GM19351 (cell line): ENCODE measurements at regions not wholly inside any gene's neighbourhood (a gene's known extent, or its start where the extent isn't known, plus 50 kb on each side); places are given as distances from the start of the nearest gene placed in this dataset.

Experiments used
- ATAC-seq: cut with Tn5 transposase; IDR thresholded peaks from one replicate; pipeline ENCODE4 v1.9.1; 2021; ENCODE audit warnings: mild to moderate bottlenecking, moderate library complexity; ENCODE audit not compliant: unreplicated experiment

- ATAC-seq, result no peak
Observed at GRCh38 chr18:28712796-28713425, 536.0 kb upstream of the CDH2 start.

DNA sequence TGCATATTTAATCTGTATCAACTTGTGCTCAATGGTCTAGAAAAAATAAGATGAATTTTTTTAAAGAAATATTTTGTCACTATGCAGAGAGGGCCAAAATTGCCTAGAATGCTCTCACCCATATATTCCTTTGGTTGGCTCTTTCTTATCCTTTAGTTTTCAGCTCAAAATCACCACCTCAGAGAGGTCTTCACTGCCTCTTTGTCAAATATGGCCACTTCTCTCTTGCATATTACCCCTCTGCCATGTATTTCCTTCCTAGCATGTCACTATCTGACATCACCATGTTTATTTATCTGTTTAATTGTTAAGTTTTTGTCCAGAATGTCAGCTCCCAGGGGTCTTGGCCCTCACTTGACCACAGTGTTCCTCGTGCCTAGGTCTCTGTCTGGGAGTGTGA is 535.2 kb upstream of the CDH2 start:
- no peak for ATAC-seq

DNA sequence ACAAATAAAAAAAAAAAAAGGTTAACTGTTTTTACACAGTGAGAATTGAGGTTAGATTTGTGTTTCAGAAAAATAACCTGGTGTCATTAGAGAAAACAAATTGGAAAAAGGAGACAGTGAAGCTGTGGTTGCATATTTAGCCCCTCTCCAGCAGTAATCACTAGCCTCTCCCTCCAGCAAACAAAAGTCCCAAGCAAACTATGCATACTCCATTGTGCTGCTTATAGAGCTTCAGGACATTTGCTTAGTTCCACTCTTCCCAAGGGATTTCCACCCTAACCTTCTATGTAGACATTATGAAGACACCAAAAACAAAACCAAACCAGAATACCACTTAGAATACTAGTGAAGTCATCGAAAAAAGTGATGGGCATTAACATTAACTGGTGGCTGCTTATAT is 534.2 kb upstream of the CDH2 start:
- ATAC-seq, result no peak

DNA sequence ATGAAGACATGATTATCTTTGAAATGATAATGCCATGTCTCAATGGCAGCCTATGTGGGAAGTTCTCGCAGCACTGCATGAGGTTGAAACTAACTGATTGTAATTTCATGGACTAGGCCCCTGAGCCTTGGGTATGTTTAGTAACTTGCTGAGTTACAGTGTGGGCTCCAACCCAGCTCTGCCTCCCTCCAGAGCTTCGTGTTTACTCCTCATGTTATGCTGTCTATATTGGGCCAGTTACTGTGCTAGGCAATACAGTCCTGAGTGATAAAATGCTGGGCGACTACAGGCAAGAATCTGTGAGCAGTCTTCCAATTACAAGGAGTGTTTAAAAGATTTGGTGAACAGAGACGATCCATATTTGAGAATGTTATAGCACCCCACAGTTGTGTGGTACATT is 530.1 kb upstream of the CDH2 start:
- no peak for ATAC-seq

DNA sequence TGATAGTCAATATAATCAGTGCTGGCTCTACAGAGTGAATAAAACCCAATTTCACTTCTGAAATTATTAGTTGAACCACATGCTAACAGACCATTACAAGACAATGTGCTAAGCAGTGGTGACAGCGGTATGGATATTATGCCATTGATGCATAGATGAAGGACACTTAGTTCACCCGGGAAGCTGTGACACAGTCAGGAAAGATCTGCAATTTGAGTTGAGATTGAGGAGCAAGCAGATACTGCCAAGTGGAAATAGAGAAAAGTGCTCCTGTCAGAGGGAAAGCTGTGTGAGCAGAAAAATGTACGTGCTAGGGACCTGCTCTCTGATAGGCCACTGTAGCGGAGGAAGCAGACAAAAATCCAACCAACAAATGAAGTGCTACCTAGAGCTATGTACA is 529.5 kb upstream of the CDH2 start:
- ATAC-seq, result no peak

- no peak for ATAC-seq
Observed at GRCh38 chr18:28705482-28705881, 528.6 kb upstream of the CDH2 start.

- no peak for ATAC-seq
Observed at GRCh38 chr18:28692337-28692736, 515.4 kb upstream of the CDH2 start.

GRCh38 chr18:28691496-28691840 is 514.5 kb upstream of the CDH2 start:
- ATAC-seq, result no peak

- ATAC-seq, result no peak
Observed at GRCh38 chr18:28690836-28691495, 514.0 kb upstream of the CDH2 start.

- ATAC-seq, result no peak
Observed at GRCh38 chr18:28690100-28690499, 513.2 kb upstream of the CDH2 start.

- no peak for ATAC-seq
Observed at GRCh38 chr18:28689588-28689987, 512.7 kb upstream of the CDH2 start.

- ATAC-seq, result no peak
Observed at GRCh38 chr18:28684746-28685355, 507.9 kb upstream of the CDH2 start.

GRCh38 chr18:28682912-28683311 is 506.0 kb upstream of the CDH2 start:
- no peak for ATAC-seq

- ATAC-seq, result no peak
Observed at GRCh38 chr18:28669165-28669564, 492.2 kb upstream of the CDH2 start.

- ATAC-seq, result no peak
Observed at GRCh38 chr18:28666216-28666615, 489.3 kb upstream of the CDH2 start.

DNA sequence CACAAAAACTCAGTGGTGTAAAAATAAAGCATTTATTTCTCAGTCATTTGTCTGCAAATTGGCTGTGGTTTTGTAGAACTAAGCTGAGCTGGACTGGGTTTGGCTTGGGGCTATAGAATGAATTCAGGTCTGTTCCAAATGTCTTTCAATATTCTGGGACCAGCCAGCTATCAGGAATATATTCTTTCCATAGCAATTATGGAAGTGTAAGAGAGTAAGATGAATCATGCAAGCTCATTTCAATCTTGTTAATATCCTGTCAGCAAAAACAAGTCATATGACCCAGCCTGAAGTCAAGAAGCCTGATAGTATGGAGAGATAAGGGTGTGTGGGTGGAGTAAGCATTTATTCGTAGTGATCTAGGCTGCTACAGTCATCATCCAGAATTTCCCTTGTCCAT is 481.0 kb upstream of the CDH2 start:
- ATAC-seq, result no peak

GRCh38 chr18:28652654-28653053 is 475.7 kb upstream of the CDH2 start:
- no peak for ATAC-seq

- ATAC-seq, result no peak
Observed at GRCh38 chr18:28651298-28651697, 474.4 kb upstream of the CDH2 start.

DNA sequence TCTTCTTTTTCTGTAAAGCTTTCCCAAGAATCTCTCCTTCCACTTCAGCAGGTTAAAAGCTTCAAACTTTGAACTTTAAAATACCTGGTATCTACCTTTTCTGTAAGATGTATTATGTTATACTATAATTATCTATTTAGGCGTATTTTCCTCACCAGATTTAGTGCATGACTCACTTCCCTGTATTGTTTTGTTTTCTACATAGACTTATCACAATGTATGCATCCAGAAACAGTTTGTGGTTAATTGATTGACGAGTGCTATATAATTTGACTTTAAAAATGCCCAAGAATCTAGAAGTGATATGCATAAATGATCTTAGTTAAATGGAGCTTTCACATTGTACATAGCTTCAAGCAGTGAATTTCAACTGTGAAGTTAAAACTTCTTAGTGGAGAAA is 473.9 kb upstream of the CDH2 start:
- ATAC-seq, result no peak

GRCh38 chr18:28647961-28648360 is 471.0 kb upstream of the CDH2 start:
- no peak for ATAC-seq

DNA sequence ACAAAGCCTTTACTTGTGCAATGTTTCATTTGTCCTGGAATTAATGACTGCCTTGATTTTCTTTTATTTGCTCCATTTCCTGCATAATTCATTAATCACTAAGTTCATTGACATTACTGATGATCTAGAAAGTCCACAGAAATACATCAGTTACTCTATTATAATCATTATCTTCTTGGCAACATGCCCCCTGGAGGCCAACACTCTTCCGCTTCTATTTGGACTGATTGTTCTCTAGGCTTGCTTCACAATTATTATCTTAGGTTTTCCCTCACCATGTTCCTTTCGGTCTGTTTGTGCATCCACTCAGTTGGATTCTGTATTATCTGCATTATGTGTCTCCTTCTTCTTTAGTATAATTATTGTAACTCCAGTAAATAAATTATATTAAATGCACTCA is 461.0 kb upstream of the CDH2 start:
- ATAC-seq, result no peak

GRCh38 chr18:28635530-28635929 is 458.6 kb upstream of the CDH2 start:
- ATAC-seq, result no peak

GRCh38 chr18:28626756-28627155 is 449.8 kb upstream of the CDH2 start:
- no peak for ATAC-seq
